ENCODE measurements at regions not wholly inside any gene's neighbourhood (a gene's known extent, or its start where the extent isn't known, plus 50 kb on each side); places are given as distances from the start of the nearest gene placed in this dataset.

DNA sequence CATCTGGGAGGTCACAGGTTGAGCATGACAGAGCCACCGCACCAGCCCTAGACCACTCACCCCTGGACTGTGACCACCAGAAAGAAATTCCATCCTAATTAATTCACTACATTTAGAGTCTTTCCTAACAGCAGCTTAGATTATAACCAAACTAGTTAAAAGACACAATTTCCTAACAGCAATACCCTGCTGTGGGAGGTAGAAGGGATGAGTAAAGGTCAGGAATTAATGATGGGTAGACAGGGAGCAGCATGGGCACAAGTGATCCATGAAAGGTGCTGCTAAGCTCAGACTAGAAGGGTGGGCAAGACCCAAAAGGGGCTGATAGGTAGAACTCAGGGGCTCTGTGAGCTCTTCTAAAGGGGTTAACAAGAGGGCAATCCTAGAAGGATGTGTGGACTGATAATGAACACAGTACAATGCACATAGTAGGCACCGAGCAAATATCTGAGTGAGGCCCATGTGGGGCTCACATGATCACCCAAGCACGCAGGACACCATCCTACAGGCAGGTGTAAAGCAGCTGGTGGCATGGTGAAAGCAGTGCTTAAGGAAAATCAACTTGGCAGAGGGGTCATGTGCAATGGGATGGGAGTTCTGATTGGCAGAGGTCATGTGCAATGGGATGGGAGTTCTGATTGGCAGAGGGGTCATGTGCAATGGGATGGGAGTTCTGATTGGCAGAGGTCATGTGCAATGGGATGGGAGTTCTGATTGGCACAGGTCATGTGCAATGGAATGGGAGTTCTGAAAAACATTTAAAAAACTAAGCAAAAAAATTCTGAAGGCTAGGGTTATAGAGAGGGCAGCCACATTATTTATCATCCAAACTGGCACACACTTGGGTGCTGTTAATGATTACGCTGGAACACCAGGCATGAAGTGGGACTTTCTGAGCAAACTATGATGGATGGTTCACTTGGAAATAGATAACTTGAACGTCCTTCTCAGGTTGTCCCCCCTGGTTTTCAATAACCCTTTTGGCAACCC lies 188.2 kb upstream of the FOXQ1 start:
- DNase-seq (ENCODE audit: low read depth, low spot score) = no peak

DNA sequence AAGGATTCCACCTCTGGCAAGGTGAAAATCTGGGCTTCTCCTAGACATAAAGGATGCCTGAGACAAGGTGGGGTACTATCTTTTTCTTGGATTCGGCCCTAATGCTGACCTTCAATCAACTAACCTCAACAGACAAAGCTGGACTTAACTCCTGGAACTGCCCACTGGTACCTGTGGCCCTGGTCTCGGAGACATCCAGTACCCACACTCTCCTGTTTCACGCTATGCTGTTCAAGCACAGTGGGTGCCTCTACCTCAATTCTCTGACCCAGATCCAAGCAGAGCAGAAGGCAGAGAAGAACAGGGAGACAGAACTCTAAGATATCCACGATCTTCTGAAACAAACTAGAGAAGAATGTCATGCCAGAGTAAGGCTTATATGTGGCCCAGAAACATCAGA lies 189.8 kb upstream of the FOXQ1 start:
- no peak for DNase-seq (ENCODE audit: low read depth, low spot score)

DNA sequence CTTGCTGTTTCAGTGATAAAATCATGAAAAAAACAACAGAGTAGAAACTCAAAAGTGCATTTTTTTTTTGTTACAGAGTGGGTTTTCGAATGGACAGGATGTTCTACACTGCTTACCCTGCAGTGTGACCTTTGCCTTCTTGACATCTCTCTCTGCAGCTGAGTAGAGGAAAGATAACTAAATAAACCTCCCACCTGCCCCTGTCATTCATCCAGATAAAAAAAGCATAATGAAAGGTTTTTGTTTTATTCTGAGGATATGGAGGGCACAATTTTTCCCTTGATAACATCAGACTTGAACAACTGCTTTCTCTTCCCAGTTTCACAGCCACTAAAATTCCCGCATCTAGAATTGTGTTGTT lies 193.6 kb upstream of the FOXQ1 start:
- no peak for DNase-seq (ENCODE audit: low read depth, low spot score)

DNA sequence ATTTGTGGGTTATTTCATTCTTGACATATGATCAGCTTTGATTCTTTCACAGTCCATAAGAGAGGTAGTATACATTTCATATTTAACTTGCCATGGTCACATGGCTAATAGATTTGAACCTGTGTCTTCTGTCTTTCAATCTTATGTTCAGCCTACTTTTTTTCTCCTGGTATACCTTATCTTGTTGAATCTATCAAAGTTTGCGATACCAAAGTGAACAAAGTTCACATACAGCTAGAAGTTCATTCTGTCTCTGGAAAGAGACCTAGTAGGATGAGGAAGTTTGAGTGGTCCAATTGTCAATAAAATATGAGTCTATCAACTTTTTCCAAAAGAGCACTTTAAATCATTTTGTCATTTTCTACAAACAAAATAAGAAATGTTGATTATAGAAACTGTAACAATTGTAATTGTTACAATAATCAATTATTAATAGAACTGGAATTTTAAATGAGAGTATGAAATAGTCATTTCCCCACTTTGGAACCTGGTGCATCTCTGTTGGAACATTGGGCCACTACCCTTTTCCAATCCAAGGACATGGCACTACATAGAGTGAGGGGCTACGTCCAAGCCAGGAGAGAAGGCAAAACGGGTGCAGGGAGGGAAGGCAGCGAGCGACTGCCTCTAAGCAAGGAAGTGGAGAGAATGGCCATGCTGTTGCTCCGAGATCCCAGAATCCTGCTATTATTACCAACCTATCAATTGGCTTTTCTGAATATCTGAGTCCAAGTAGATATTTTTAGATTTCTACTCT lies 194.2 kb upstream of the FOXQ1 start:
- no peak for DNase-seq (ENCODE audit: low read depth, low spot score)

DNA sequence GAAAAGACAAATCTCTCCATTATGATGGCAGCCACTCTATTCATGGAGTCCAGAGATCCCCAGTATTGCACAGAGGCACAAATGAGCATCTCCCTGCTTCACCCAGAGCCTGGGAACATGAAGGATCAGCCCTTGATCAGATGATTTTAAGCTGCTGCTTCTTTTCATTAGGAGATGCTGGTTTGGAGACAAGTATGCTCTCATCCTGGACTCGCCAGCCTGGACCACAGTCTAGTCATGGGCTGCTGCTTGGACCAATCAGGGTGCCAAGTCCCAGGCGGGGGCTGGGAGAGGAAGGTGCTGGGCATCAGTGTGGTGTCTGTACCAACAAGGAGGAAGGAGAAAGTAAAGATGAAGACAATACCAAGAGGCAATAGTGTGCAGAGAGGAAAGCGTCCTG lies 195.7 kb upstream of the FOXQ1 start:
- no peak for DNase-seq (ENCODE audit: low read depth, low spot score)

DNA sequence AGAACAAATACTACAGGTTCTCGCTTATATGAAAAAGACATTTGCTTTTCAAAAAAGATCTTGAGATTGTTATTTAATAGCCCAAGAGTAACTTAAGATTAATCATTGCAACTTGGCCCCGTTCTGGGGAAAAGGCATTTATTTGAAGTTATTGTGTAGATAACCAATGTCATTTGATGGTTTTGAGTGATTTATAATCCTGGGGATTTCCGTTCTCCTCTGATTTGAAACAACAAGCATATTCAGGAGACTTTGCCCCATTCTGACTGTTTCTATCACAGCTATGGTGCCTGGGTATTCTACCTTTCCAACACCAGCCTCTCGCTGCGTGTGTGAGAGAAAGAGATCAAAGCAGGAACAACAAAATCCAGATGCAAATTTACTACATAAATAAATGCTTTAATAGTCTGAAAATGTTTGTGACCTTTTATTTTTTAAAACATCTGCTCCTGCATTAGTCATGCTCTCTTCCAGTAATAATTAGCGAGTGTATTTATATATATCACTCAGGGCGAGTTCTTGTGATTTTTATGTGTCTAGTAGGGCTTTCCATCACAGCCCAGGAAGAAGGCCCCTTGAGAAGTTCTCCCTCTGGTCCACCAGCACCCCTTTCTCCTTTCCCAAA lies 197.9 kb upstream of the FOXQ1 start:
- no peak for DNase-seq (ENCODE audit: low read depth, low spot score)

DNA sequence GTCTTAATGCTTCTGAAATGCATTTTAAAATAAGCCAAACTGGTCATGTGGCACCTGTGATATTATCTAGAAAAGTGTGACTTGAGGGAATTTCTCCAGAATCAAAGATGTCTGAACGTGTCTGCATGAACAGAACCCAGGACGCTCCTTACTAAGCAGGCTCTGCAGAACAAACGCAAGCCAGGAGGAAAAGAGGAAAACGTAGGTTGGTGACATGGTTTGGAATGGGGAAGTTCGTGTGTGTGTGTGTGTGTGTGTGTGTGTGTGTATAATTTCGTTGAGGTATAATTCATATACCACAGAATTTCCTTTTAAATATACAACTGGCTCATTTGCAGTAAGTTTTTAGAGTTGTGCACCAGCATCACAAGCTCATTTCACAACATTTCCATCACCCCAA lies 200.5 kb upstream of the FOXQ1 start:
- DNase-seq (ENCODE audit: low read depth, low spot score) = no peak

DNA sequence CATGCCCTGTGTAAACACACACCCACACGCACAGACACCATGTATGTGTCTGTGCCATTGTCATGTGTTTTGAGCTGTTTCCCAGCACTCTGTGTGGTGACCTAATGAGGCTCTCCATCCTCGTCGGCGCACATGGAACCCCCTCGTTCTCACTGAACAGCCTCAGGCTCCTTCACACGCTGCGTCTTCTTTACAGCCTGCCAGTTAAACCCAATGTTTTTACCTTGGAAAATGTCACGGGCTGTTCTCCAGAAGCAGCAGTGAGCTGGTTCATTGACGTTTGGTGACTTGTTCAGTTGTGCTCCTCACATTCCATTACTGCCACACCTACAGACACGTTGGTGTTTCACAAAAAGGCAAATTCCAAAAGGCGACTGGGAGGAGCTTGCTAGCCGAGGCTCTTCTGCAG lies 201.0 kb upstream of the FOXQ1 start:
- DNase-seq (ENCODE audit: low read depth, low spot score) = no peak

DNA sequence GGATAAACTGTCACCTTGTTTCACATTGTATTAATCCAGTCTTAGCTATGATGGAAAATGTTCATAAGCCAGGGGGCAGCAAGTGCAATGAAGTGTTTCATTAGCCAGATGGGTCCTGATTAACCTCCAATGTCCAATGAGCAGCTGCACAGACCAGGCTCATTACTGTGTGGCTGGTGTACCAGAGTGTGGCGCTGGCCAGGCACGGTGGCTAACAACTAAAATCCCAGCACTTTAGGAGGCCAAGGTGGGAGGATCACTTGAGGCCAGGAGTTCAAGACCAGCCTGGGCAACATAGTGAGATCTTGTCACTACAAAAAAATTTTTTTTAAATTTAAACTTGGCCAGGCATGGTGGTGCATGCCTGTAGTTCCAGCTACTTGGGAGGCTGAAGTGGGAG lies 201.7 kb upstream of the FOXQ1 start:
- no peak for DNase-seq (ENCODE audit: low read depth, low spot score)

DNA sequence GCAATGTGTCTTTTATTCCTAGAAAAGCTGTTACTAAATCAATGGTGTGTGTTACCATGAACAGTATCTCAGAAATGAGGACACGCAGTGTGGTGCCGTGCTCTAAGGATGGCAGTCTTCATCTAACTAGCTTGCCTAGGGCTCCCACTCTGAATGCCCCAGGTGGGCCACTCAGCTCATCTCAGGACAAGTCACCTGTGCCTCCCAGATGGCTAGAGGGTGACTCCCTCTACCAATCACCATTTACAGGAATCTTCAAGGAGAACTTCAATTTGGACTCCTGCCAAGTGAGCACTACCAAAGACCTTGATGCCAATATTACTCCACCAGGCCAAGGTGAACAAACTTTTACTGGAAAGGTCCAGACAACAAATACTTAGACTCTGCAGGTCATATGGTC lies 202.8 kb upstream of the FOXQ1 start:
- DNase-seq (ENCODE audit: low read depth, low spot score) = no peak

DNA sequence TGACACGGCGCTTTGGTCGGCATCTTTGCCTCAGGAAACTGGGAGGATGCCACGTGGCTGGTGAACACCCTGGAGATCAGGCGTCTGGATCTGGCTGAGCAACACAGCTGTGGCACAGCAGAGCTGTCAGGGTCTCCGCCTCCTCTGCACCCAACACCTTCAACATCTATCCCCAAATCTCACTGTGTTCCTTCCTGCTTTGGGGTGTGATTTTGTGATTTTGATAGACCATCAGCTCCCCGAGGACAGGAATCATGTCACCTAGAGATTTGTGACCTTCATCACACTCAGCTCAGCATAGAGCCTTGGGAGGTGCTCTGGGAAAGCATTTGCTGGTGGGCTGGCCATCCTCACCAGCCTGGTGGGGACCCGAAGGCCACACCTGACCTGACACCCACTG lies 203.7 kb upstream of the FOXQ1 start:
- DNase-seq (ENCODE audit: low read depth, low spot score) = no peak

DNA sequence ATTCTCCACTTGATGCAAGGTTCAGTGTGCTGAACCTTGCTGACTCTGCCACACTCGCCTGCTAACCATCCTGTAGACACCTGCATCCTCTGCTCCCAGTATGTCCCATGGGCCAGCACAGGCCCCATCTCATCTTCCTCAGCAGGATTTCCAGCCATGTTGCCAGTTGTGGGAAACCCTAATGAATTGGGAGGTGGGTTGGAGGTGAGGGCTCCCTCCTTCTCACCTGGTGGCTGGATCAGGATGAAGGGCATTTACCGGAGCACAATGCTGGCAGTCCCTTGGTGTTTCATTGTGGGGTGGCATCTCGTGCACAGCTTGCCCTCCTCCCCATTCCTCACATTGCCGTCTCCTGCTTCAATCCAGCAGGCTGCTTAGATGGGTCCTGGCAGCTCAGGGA lies 204.3 kb upstream of the FOXQ1 start:
- DNase-seq (ENCODE audit: low read depth, low spot score) = no peak

DNA sequence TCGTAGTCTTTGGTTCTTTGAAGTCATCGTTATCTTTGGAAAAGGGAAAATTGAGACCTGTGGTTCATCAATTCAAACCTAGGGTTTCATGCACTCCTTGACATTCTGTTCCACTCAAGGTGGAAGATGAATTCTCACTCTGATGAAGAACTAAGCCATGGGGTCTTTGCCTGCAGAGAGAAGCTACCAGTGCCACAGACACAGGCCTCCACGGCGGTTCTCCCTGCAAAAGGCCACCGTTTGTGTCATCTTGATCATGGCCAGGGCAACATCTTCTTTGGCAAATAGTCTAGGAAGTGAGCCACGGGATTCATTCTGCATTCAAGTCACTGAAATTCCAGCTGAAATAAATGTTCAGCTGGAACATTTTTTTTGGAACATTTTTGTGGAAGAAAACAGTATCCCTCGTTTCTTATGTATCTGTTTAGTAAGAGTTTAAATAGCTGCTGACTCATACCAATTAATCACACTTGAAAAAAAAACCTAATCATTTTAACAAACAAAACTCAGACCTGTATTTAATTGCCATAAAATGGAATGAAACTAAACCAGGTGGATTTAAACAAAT lies 206.0 kb upstream of the FOXQ1 start:
- DNase-seq (ENCODE audit: low read depth, low spot score) = no peak

DNA sequence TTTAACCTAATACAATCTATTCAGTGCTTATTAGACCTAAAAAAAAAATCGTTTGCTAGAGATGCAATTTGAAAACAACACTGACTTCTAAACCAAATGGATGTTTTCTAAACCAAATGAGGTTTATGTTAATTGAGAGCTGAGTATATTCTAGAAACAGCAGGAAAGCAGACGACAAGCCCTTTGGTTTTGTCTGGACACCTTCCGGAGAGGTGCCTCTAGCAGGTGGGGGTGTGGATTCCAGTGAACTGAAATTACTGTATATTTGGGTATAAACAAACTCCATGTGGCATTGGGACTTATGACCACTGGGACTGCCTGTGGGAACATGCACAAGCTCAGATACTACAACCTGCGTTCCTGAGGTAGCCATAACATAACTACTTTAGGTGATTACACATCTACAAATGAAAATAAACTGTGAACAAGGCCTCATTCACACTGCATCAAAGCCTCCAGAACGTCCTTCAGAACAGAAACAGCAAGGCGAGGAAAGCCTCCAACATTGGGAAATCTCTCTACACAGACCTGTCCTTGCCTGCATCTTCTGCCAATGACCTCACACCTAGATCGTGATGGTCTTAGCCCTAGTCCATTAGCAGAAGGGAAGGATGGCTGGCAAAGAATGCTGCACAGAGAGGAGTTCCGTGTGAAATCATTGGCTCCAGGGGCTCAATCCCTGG lies 206.8 kb upstream of the FOXQ1 start:
- no peak for DNase-seq (ENCODE audit: low read depth, low spot score)

DNA sequence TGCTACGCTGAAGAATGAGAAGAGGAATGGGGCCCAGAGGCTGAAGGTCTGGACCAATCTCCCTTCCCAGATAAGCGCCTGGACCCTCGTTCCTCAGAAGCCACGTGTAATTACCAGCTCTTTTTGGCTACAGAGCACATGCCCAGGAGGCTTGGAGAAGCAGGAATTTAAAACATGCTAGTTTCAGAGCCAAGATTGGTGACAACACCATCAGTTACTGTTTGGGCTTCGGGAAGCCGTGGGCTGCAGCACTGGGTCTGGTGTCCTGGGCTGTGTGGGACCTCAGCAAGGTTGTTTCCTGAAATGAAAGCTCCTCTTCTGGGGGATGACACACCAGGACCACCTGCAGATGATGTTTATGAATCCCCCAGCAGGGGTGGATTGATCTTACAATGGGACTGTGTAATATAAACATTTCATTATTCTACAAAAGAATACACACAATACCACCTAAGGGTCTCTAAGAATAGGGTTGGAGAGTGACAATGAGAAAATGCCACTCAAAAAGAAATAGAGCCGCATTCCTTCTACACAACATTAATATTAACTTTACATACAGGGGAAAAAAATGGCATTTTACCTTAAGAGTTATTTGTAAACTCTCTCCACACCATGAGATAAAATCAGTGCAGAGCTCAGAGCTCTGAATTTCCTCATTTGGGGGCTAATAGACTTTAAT lies 207.8 kb upstream of the FOXQ1 start:
- DNase-seq (ENCODE audit: low read depth, low spot score) = peak; percentile 44

DNA sequence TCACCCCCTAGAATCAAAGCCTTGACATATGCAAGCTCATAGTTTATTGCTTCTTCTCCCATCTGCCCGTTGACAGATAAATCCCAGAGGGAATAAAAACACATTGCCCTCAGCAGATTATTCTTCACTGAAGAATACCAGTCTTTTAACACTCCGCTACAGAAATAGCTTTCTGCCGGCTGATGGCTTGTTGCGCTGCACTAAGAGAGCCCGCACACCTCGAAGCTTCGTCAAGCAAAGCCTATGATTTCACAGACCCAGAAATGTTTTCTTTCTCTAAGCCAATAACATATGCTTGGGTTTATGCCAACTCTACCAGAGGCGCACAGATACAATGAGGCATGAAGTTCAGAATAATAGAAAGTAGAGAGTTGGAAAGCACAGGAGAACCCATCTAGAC lies 208.9 kb upstream of the FOXQ1 start:
- DNase-seq (ENCODE audit: low read depth, low spot score) = no peak

DNA sequence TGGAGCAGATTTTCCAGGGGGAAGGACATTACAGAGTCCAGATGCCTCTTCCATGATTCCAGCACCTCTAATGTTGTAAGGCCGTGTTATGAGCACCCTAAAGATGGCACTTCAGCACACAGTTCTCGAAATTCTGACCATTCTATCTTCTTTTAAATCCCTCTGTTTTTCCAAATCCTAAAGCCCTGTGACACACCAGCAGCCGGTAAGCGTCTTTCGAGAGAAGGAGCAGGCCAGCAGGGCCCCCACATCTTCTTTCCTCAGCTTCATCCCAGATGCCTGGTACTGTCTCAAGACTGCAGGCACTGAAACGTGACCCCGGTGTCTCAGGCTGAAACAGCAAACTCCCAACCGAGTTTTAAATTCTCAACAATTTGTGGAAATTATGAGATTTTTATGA lies 211.6 kb upstream of the FOXQ1 start:
- DNase-seq (ENCODE audit: low read depth, low spot score) = no peak

DNA sequence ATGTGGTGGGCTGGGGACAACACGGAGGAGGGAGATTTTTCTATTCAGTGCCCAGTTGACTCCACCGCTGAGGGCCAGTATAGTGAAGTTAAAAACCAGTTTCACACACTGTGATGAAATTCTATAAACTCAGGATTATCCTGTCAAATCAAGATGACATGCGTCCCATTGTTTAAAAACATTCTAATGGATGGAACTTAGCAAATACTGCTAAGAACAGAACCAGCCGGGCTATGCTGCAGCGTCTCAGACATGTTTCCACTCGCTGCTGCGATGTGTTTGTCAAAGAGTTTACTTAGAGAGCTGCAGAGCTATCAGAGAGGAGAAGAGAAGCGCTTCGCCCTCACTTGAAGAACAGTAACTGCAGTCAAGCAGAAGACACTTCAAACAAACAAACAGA lies 212.6 kb upstream of the FOXQ1 start:
- DNase-seq (ENCODE audit: low read depth, low spot score) = no peak

DNA sequence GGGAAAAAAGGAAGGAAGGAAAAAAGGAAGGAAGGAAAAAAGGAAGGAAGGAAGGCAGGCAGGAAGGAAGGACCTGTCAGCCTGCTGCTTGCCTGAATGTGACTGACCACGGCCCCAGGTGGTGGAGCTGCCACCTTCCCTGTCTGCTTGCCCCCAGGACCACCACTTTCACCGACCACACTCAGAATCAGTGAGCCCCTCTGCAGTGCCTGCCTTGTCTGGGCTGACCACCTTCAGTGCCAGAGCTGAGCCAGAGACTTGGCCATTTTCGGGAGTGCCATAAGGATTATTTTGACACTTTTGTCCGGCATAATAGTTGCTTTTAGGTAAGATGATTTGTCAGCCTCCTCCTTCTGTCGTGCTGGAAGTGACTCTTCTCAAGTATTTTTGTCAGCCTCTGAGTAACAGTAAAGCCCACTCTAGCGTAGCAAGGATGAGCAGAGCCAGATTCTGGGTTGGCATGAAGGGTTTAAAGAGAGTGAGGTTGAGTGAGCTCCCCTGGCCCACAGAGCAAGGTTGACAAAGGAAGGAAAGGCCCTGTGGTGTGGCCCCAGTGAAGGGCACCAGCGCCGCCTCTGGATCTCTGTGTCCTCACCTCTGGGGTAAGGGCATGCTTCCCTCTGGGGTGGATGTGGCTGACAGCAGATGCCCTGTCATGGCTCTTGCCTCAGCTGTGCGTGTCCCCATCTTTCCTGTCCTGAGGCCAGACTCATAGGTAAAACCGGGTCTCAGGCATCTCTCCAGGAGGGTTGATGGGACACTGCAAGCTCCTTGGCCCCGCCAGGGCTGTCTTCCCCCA lies 214.7 kb upstream of the FOXQ1 start:
- DNase-seq (ENCODE audit: low read depth, low spot score) = no peak

DNA sequence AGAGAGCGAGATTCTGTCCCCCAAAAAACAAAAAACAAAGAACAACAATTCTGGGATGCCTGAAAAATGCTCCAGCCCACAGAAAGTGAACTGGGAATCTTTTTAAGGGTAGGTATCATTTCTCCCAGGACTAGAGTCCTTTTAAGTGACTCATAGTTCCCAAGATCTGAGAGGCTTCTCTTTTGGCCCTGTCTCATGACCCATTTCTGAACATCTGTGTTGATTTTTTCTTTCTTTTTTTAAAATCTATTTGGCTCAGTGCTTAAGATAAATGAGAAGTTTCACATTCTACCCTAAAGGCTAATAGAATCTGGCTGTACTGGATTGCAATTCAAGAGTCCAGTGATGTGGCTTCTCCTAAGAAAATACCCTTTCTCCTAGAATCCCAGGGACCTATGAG lies 217.6 kb upstream of the FOXQ1 start:
- peak; percentile 50 for DNase-seq (ENCODE audit: low read depth, low spot score)
